ENCODE measurements at regions not wholly inside any gene's neighbourhood (a gene's known extent, or its start where the extent isn't known, plus 50 kb on each side); places are given as distances from the start of the nearest gene placed in this dataset.

- intact Hi-C loops (cut with micrococcal nuclease; ENCODE audit: unreplicated experiment): no loop called here
- POLR2A ChIA-PET: interaction anchor here (0.6 to 1.0 kb wide), 6 partner anchors 11 to 901 kb away, joined by 3 read pairs; no protein-coding TSS in a partner anchor
- Histone ChIP-seq H3K79me2 (ENCODE audit: insufficient read depth, low read depth, low read length) (no peaks in the 10 kb centered on the region), H4K20me1 (ENCODE audit: insufficient read depth, low read length) (no peaks in the 10 kb centered on the region), H3K9me3 (ENCODE audit: low read length) (no peaks in the 10 kb centered on the region), H3K4me2 (ENCODE audit: low read length) (no peak overlapping the region), H3K4me3 (ENCODE audit: low read depth, low read length, poor library complexity, severe bottlenecking) (no peak overlapping the region), H2AFZ (ENCODE audit: low read length) (no peak overlapping the region), H3K4me1 (ENCODE audit: insufficient read depth, low read length, poor library complexity, severe bottlenecking) (no peaks in the 10 kb centered on the region), H3K9me2 (ENCODE audit: insufficient read depth, low read length) (no peaks in the 10 kb centered on the region), H3K27ac (ENCODE audit: low read depth, low read length, poor library complexity, severe bottlenecking) (no peak overlapping the region), H3K36me3 (ENCODE audit: insufficient read depth, low read length) (no peaks in the 10 kb centered on the region)
- DNase-seq (ENCODE audit: low spot score): no peak
- TF ChIP-seq, protein P1, sequence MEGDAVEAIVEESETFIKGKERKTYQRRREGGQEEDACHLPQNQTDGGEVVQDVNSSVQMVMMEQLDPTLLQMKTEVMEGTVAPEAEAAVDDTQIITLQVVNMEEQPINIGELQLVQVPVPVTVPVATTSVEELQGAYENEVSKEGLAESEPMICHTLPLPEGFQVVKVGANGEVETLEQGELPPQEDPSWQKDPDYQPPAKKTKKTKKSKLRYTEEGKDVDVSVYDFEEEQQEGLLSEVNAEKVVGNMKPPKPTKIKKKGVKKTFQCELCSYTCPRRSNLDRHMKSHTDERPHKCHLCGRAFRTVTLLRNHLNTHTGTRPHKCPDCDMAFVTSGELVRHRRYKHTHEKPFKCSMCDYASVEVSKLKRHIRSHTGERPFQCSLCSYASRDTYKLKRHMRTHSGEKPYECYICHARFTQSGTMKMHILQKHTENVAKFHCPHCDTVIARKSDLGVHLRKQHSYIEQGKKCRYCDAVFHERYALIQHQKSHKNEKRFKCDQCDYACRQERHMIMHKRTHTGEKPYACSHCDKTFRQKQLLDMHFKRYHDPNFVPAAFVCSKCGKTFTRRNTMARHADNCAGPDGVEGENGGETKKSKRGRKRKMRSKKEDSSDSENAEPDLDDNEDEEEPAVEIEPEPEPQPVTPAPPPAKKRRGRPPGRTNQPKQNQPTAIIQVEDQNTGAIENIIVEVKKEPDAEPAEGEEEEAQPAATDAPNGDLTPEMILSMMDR (conservative IDR thresholded peaks at IDR 0.05; ENCODE audit: low read length): no peak
- TF ChIP-seq EZH2phosphoT487 (IDR thresholded peaks at IDR 0.05; ENCODE audit: borderline replicate concordance, low read depth, low read length): no peak
- BruUV-seq (replicated peaks): no TSS peak
- CTCF ChIA-PET (ENCODE audit: unreplicated experiment): no interaction called here
Observed at GRCh38 chr9:99693888-99694287, 127.8 kb upstream of the NR4A3 start.

GRCh38 chr9:99694393-99694792 lies 127.3 kb upstream of the NR4A3 start:
- Histone ChIP-seq H2AFZ (ENCODE audit: low read length) (no peak overlapping the region), H3K27ac (ENCODE audit: low read depth, low read length, poor library complexity, severe bottlenecking) (no peak overlapping the region), H3K36me3 (ENCODE audit: insufficient read depth, low read length) (no peaks in the 10 kb centered on the region), H3K4me3 (ENCODE audit: low read depth, low read length, poor library complexity, severe bottlenecking) (no peak overlapping the region), H3K9me2 (ENCODE audit: insufficient read depth, low read length) (no peaks in the 10 kb centered on the region), H3K4me2 (ENCODE audit: low read length) (no peak overlapping the region), H3K79me2 (ENCODE audit: insufficient read depth, low read depth, low read length) (no peaks in the 10 kb centered on the region), H4K20me1 (ENCODE audit: insufficient read depth, low read length) (no peaks in the 10 kb centered on the region), H3K4me1 (ENCODE audit: insufficient read depth, low read length, poor library complexity, severe bottlenecking) (no peaks in the 10 kb centered on the region), H3K9me3 (ENCODE audit: low read length) (no peaks in the 10 kb centered on the region)
- TF ChIP-seq, protein P1 (conservative IDR thresholded peaks at IDR 0.05; ENCODE audit: low read length): no peak
- TF ChIP-seq EZH2phosphoT487 (IDR thresholded peaks at IDR 0.05; ENCODE audit: borderline replicate concordance, low read depth, low read length): no peak
- ChIA-PET POLR2A (interaction anchor here (0.7 to 0.9 kb wide), 2 partner anchors 98 to 105 kb away, joined by 3 read pairs; no protein-coding TSS in a partner anchor), CTCF (ENCODE audit: unreplicated experiment) (no interaction called here)
- no TSS peak for BruUV-seq (replicated peaks)
- DNase-seq (ENCODE audit: low spot score): no peak
- intact Hi-C loops (cut with micrococcal nuclease; ENCODE audit: unreplicated experiment): no loop called here

DNA sequence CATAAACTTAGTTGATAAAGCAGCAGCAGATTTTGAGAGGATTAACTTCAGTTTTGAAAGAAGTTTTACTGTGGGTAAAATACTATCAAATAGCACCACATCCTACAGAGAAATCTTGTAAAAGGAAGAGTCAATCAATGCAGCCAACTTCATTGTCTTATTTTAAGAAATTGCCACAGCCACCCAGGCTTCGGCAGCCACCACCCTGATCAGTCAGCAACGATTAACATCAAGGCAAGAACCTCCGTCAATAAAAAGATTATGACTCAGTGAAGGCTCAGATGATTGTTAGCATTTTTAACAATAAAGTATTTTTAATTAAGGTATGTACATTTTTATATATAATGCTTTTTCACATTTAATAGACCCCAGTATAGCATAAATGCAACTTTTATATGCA lies 122.3 kb upstream of the NR4A3 start:
- H3K4me1 ChIP-seq (ENCODE audit: insufficient read depth, low read length, poor library complexity, severe bottlenecking): no peaks in the 10 kb centered on the region
- no peaks in the 10 kb centered on the region for H3K79me2 ChIP-seq (ENCODE audit: insufficient read depth, low read depth, low read length)
- no peak overlapping the region for H3K4me2 ChIP-seq (ENCODE audit: low read length)
- H2AFZ ChIP-seq (ENCODE audit: low read length): no peak overlapping the region
- no peak overlapping the region for H3K4me3 ChIP-seq (ENCODE audit: low read depth, low read length, poor library complexity, severe bottlenecking)
- no peaks in the 10 kb centered on the region for H4K20me1 ChIP-seq (ENCODE audit: insufficient read depth, low read length)
- no TSS peak for BruUV-seq (replicated peaks)
- no peaks in the 10 kb centered on the region for H3K9me3 ChIP-seq (ENCODE audit: low read length)
- no peak for DNase-seq (ENCODE audit: low spot score)
- no peaks in the 10 kb centered on the region for H3K9me2 ChIP-seq (ENCODE audit: insufficient read depth, low read length)
- CTCF ChIA-PET (ENCODE audit: unreplicated experiment): no interaction called here
- H3K36me3 ChIP-seq (ENCODE audit: insufficient read depth, low read length): no peaks in the 10 kb centered on the region
- intact Hi-C loops (cut with micrococcal nuclease; ENCODE audit: unreplicated experiment): no loop called here
- H3K27ac ChIP-seq (ENCODE audit: low read depth, low read length, poor library complexity, severe bottlenecking): no peak overlapping the region
- no peak for TF ChIP-seq EZH2phosphoT487 (IDR thresholded peaks at IDR 0.05; ENCODE audit: borderline replicate concordance, low read depth, low read length)
- TF ChIP-seq, protein P1 (conservative IDR thresholded peaks at IDR 0.05; ENCODE audit: low read length): no peak
- POLR2A ChIA-PET: no interaction called here
